ENCODE measurements at regions not wholly inside any gene's neighbourhood (a gene's known extent, or its start where the extent isn't known, plus 50 kb on each side); places are given as distances from the start of the nearest gene placed in this dataset.

- no peak for TF ChIP-seq CTCF (IDR thresholded peaks at IDR 0.05)
- TF ChIP-seq POLR2AphosphoS5 (IDR thresholded peaks at IDR 0.05; ENCODE audit: low read depth, low read length): no peak
- TF ChIP-seq TCF7L2 (IDR thresholded peaks at IDR 0.05; ENCODE audit: low read depth, low read length): no peak
Observed at GRCh38 chr4:136575146-136575545, 957.1 kb downstream of the PCDH18 start.

Measured in Panc1 (cell line).